NCI-H2171 treated with DMSO at 0.1 percent for 48 hours (cell line): ENCODE measurements at regions not wholly inside any gene's neighbourhood (a gene's known extent, or its start where the extent isn't known, plus 50 kb on each side); places are given as distances from the start of the nearest gene placed in this dataset.
"Not testable (repeated sequence)": the region's sequence is repeated elsewhere in the genome, so short reads cannot be mapped to it uniquely, and the experiment has no call there.

Experiments used
- DNase-seq: peaks from one replicate; lab custom pipeline; 2025; lab: John Stamatoyannopoulos, UW

DNA sequence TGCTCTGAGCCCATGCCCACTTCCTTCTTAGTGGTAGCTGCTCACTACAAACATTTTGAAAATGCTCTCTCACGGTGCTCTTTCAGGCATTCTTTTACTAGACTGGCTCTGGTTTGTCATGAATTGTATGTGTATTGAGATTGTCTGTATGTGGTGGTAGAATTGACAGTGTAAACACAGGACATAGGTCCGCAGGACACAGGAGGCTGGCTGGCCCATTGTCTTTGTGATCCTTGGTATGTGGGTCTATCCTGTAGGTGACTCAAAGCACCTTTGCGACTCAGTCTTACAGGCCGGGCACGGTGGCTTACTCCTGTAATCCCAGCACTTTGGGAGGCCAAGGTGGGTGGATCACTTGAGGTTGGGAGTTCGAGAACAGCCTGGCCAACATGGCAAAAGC, 250.9 kb downstream of the C12orf75 start:
- DNase-seq = no peak

DNA sequence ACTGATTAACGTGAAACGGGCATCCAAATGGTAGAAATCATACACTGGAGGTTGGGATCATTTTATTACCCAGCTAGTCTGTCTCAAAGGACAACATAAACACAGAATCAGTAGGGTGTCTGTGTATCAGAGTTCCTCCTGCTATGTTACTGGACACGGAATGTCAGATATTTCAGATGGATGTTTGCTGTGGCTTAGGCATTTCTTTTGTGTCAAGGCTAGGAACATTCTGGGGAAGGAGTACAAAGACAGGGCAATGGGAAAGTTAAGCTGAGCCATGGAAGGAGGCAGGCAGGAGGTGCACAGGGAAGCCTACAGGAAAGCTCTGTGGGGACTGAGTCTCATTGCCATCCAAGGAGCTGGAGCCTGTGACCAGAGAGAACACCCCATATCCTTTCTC, 254.6 kb downstream of the C12orf75 start:
- DNase-seq = no peak

GRCh38 chr12:105587237-105587636, 256.7 kb downstream of the C12orf75 start:
- DNase-seq = no peak

DNA sequence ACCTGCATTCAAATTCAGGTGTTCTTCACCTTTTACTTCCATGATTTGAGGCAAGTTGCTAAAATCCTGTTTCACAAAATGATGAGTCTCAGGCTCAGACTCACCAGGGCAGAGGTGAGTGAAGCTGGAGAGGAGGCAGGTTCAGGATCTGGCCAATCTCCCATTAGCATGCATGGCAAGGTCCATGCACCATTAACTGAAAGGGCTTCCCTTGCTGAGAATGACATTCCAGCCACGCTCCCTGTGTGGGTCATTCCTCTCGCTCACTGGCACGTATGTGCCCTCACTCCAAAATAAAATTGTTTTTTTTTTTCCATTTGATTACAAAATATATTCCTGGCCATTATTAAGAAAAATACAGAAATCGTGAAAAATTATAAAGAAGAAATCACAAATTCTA, 257.6 kb downstream of the C12orf75 start:
- no peak for DNase-seq

- DNase-seq = no peak
These were observed 260.1 kb downstream of the C12orf75 start for GRCh38 chr12:105590571-105590970.

- no peak for DNase-seq
These were observed 264.9 kb downstream of the C12orf75 start for GRCh38 chr12:105595440-105595839.

DNA sequence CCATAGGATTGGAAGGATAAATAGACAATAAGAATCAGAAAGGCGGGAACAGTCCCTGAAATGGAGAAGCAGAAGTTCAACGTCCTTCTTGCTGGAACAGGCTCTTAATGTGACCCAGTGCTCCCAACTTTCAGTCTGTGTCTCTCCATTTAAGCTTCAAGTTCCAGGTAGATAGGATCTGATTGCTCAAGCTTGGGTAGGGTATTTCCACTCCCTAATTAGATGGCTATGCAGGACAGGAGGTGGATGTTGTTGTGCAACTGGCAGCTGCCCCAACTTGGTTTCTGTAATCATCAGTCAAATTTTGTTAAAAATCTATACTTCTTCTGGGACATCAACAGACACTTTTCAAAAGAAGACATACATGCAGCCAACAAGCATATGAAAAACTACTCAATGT, 266.2 kb downstream of the C12orf75 start:
- no peak for DNase-seq

DNA sequence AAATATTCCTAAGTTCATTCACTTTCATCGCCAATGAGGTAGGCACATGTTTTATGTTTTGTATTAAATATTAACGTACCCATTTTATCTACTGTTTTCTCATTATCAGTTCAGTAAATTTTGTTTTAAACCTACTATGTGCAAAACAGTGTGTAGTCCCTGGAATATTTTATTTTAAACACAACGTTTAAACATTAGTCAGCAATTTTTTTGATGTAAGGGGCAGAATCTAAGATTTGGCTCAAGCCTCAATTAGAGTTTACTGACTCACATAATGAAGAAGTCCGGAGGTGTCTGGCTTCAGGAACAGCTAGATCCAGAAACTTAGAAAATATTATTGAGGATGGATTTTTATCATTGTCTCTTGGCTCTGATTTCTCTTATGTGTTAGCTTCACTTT, 267.5 kb downstream of the C12orf75 start:
- no peak for DNase-seq

DNA sequence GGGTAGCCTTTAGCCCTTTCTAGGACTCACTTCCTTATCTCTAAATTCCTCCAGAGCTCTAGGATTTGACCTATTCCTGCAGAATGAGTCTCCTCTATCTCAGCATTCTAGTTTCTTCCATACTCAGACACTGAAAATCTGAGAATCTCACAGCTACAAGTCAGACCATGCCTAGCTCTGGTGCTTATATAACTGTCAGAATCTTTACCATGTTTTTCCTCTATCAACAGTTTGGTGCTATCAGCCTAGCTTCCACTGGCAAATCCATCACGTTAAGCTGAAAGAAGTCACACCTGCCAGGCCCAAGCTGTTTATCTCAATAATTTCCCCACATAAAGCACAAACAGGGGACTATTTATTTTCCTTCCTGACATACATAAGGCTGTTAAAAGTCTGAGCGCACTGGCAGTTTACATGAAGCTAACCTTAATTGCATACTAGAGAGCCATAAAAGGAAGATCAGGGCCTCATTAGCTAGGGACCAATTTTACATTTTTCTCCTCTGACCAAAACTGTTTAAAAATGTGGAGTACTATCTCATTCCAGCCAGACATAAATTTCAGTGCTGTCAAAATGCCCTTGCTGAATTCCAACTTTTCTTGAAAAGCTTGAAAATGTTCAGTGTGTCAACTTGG, 270.5 kb downstream of the C12orf75 start:
- no peak for DNase-seq

DNA sequence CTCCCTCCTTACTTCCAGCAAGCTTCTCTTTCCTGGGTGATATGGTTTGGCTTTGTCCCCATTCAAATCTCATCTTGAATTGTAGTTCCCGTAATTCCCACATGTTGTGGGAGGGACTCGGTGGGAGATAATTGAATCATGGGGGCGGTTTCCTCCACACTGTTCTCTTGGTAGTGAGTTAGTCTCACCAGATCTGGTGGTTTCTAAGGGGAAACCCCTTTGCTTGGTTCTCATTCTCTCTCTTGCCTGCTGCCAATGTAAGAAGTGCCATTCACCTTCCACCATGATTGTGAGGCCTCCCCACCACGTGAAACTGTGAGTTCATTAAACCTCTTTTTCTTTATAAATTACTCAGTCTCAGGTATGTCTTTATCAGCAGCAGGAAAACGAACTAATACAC, 271.8 kb downstream of the C12orf75 start:
- DNase-seq = not testable (repeated sequence)

DNA sequence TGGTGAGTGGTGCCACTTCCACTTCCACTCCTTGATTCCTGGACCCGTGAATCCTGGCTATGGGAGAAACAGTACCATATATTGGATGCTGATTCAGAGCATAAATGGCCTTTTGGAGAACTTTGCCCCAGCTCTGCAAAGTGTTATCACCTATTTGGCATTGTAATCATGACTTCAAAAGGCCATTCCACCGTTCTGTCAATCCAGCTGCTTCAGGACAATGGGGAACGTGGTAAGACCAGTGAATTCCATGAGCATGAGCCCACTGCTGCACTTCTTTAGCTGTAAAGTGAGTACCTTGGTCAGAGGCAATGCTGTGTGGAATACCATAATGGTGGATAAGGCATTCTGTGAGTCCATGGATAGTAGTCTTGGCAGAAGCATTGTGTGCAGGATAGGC, 273.8 kb downstream of the C12orf75 start:
- DNase-seq = not testable (repeated sequence)

DNA sequence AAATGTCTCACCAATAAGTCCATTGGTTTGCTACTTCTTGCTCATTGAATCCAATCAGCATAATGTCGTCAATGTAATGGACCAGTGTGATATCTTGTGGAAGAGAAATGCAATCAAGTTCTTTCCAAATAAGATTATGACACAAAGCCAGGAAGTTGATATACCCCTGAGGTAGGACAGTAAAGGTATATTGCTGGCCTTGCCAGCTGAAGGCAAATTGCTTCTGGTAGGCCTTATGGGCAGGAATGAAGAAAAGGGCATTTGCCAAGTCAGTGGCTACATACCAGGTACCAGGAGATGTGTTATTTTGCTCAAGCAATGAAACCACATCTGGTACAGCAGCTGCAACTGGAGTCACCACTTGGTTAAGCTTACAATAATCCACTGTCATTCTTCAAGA, 276.1 kb downstream of the C12orf75 start:
- not testable (repeated sequence) for DNase-seq

DNA sequence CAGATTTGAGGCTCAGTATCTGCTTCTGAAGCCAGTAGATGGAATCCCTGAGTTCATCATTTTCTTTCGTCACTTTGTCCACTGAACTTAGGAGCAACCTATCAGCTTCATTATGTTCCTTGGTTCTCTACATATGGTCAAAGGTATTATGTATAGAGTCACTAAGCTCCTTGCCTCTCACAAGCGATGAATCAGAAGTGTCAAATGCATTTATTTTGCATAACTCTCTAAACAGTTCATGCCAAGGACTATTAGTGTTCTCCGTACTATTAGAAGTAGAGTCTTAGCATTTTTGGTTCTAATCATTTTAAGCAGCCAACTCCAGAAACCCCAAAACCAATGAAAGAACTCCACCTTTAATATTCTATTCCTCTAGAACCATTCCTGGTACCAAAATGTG, 278.5 kb downstream of the C12orf75 start:
- not testable (repeated sequence) for DNase-seq

GRCh38 chr12:105610459-105610858, 280.0 kb downstream of the C12orf75 start:
- no peak for DNase-seq

GRCh38 chr12:105611340-105611739, 280.8 kb downstream of the C12orf75 start:
- DNase-seq = no peak

DNA sequence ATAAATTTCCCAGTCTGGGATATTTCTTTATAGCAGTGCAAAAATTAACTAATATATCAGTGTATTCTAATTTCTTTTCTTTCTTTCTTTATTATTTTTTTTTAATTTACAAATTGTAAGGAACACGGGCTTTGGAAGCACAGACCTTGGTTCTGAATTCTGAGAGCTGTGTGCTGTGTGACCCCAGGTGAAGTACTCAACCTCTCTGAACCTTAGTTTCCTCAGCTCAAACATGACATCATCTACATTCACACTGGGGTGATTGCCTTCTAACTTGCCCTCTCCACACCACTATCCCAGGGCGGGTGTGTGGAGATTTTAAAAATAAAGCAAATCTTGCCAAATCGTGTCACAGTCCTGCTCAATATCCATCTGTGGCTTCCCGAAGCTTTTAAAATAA, 282.8 kb downstream of the C12orf75 start:
- DNase-seq = no peak

- no peak for DNase-seq
These were observed 283.4 kb downstream of the C12orf75 start for GRCh38 chr12:105613887-105614286.

DNA sequence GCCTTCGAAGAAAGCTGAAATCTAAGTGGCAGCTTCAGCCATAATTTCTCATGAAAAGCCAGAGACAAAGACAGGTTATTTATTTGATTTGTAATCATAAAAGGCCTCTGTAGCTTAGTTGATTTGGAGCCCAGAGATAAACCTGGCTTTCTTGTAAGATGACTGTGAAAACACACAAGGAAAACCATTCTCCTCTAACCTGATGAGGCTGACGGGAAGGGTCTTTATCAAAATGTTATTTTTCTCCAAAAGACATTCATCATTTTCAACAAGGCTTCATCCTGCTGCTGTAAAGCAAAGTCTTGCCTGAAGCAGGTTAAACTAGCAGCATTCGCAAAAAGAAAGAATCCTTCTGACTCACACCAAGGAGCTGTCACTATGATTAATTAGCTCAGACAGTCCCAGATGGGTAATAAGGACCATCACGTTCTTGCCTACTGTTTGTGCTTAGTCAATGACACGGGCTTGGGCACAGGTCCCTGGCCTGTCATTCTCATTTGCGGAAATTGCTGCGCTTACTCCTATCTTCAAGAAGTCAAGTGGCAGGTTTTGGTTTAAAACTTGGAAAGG, 286.6 kb downstream of the C12orf75 start:
- DNase-seq = no peak

- no peak for DNase-seq
These were observed 291.7 kb downstream of the C12orf75 start for GRCh38 chr12:105622220-105622619.

GRCh38 chr12:105622846-105623736, 292.6 kb downstream of the C12orf75 start:
- no peak for DNase-seq

GRCh38 chr12:105626653-105627052, 296.2 kb downstream of the C12orf75 start:
- DNase-seq = no peak

DNA sequence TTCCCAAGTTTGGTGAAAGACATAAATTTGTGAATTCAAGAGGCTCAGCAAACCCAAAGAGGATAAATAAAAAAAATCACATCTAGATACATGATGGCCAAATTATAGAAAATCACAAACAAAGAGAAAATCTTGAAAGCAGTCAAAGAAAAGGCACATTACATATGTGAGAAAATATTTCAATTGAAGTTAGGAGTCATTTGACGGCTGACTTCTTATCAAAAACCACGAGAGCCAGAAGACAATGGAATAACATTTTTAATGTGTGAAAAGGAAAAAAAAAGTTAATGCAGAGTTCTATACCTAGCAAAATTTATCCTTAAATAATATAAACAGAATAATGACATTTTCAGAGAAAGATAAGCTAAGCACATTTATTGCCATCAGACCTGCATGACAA, 307.0 kb downstream of the C12orf75 start:
- no peak for DNase-seq

DNA sequence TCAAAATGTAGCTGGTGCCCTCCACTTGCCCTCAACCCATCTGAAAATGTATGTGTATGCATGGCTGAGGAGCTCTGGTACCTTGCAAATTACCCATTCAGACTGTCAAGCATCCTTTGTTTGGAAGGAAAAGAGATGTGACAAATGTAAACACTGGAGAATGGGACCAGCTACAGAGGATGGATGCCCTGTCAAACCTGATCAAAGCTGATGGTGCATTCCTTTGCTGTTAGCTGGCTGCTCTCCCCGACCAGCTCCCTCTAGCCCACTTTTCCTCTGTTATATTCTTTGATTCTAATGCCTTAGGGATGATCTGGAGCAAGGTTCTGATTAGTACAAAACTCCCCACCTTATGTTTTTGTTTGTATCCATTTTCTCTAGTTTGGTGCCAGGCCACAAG, 310.3 kb downstream of the C12orf75 start:
- DNase-seq = no peak
